Fibroblast of the aortic adventitia (primary cell): ENCODE measurements at regions not wholly inside any gene's neighbourhood (a gene's known extent, or its start where the extent isn't known, plus 50 kb on each side); places are given as distances from the start of the nearest gene placed in this dataset.

ENCODE experiments used
- DNase-seq: peaks from one replicate; pipeline ENCODE4 v3.0.0-alpha.2; 2010; ENCODE audit warnings: low read depth
- H3K4me3 ChIP-seq: 2 replicates; pipeline ENCODE4 v1.5.1; 2011; ENCODE audit warnings: low read depth, mild to moderate bottlenecking, control low read depth, low read length, moderate library complexity
- TF ChIP-seq, protein P1 (sequence below): IDR thresholded peaks from 2 replicates; pipeline ENCODE4 v1.5.1; 2011; ENCODE audit warnings: mild to moderate bottlenecking, low read length, control low read depth, inconsistent platforms; ENCODE audit not compliant: insufficient read depth

DNA sequence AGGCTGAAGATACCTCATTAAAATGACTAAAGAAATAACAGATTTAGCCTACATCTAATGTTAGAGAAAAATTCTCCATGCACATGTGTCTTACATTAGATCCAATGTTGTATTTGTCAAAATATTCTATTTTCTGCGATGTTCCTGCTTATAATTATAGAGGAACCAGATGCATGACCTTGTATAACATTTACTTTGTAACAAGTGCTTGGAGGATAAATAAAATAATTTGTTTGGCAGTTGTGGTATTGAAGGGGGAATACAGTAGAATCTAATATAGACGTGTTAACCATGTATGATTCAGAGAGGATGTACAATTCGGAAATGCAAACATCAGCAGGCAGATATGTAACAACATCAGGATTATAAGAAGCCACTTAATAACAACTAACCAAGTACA is 922.2 kb downstream of the TUSC7 start:
- no peak for DNase-seq
- TF ChIP-seq, protein P1, sequence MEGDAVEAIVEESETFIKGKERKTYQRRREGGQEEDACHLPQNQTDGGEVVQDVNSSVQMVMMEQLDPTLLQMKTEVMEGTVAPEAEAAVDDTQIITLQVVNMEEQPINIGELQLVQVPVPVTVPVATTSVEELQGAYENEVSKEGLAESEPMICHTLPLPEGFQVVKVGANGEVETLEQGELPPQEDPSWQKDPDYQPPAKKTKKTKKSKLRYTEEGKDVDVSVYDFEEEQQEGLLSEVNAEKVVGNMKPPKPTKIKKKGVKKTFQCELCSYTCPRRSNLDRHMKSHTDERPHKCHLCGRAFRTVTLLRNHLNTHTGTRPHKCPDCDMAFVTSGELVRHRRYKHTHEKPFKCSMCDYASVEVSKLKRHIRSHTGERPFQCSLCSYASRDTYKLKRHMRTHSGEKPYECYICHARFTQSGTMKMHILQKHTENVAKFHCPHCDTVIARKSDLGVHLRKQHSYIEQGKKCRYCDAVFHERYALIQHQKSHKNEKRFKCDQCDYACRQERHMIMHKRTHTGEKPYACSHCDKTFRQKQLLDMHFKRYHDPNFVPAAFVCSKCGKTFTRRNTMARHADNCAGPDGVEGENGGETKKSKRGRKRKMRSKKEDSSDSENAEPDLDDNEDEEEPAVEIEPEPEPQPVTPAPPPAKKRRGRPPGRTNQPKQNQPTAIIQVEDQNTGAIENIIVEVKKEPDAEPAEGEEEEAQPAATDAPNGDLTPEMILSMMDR = no peak
- no peak overlapping the region for H3K4me3 ChIP-seq

DNA sequence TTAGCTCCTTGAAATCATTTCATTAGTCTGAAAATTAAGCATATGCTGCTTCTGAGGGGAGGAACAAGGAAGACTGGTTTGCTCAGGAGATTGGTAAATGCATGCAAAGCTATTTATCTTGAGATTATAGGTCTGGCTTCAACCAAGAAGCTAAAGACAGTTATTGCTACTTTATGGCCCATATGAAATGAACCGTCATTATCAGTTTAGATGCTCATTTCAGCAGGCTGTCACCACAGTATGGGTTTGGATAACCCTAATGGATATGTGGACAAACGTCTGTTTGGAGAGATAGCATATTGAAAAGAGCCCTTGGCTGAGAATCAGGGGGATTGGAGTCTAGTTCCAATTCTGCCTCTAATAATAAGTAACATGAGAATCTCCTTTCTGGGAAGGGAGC is 922.6 kb downstream of the TUSC7 start:
- H3K4me3 ChIP-seq = no peak overlapping the region
- TF ChIP-seq, protein P1 = no peak
- DNase-seq = no peak

DNA sequence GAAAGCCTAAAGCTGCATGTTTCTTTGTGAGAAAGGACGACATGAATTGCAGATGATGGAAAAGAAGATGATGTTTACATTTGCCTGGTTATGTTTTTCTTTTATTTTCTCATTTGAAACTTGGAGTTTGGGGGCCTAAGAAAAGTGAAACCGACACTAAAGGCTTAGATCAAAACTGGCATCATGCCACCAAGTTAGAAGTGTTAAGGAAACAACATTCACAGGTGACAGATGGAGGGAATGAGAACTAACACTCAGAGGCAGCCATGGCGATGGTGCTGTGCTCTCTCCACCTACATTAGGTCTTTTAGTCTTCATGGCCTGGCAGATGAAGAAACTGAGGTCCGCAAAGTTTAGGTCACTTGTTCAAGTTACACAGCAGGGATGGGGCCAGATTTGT is 923.6 kb downstream of the TUSC7 start:
- no peak for DNase-seq
- no peak overlapping the region for H3K4me3 ChIP-seq
- TF ChIP-seq, protein P1 = no peak

DNA sequence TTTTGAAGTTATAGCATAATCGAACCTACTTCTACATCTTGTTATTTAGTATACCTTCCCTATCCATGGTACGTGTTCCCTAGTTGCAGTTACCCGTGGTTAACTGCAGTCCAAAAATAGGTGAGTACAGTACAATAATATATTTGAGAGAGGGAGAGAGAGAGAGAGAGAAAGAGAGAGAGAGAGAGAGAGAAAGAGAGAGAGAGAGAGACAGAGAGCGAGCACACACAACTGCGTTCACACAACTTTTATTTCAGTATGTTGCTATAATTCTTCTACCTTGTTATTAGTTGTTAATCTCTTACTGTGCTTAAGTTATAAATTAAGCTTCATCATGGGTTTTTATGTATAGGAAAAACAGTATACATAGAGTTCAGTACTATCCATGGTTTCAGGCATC is 928.1 kb downstream of the TUSC7 start:
- TF ChIP-seq, protein P1 = no peak
- H3K4me3 ChIP-seq = no peak overlapping the region
- no peak for DNase-seq

DNA sequence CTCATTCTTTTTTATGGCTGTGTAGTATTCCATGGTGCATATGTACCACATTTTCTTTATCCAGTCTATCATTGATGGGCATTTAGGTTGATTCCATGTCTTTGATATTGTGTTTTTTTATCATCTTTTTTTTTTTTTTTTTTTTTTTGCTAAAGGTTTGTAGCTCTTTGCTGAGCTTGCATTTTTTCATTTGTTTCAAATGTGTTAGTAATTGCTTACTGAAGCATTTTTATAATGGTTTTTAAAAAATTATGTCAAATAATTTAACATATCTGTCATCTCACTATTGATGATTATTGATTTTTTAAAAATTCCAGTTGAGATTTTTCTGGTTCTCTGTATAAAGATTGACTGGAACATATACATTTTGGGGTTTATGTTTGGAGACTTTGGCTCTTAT is 934.6 kb downstream of the TUSC7 start:
- no peak overlapping the region for H3K4me3 ChIP-seq
- no peak for DNase-seq
- TF ChIP-seq, protein P1 = no peak

DNA sequence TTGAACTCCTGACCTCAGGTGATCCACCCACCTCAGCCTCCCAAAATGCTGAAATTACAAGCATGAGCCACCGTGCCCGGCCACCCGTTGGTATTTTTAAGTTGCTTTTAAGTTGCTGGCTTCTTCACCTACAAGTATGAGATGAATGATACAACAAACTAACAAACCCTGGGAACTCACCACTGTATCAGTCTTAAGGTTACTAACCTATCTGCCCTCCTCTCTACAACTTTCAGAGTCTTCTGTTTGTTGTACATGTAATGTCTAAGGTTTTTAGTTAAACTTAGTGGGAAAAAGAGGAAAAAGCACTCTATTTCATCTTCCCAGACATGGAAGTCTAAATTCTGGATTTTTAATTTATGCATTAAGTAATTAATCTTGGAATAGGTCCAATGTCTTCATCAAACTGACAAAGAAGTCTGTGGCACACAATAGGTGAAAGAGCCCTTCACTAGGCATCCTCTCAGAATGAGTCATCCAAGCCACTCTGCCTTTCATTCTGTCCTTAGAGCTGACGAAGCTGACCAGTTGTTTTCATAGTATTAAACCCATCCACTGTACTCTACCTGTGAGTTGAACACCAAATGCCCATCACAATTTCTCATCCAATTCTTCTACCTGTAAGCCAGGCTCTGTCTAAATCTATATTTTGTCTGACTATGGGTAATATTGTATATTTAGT is 936.1 kb downstream of the TUSC7 start:
- DNase-seq = no peak
- no peak overlapping the region for H3K4me3 ChIP-seq
- TF ChIP-seq, protein P1 = no peak

DNA sequence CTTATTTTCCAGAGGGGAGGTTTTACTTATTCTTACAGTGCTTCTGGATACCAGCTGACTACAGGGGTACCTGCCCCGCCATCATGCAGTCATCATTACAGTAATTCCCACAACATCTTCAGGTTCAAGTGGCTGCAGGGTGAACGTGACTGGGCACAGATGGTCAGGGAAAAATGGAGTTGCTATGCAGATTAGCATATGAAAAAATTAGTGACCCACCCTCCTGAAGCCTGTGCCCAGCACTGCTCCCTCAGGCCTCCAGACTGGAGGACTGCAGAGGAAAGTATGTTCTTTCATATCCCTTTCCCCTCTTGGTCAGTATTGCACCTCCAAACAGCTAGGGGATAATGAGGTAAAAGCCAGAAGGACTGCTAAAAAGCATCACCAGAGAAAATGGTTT is 937.9 kb downstream of the TUSC7 start:
- no peak for DNase-seq
- TF ChIP-seq, protein P1 = no peak
- H3K4me3 ChIP-seq = no peak overlapping the region
